H1 (cell line): ENCODE measurements at regions not wholly inside any gene's neighbourhood (a gene's known extent, or its start where the extent isn't known, plus 50 kb on each side); places are given as distances from the start of the nearest gene placed in this dataset.

Experiments
- CTCF ChIA-PET: fragments of 300-600 bp; sonication (Branson Sonifier 250); formaldehyde crosslinking; loops from one replicate; lab custom pipeline; 2021; ENCODE audit not compliant: partially characterized antibody; lab: Charles Lee
- POLR2A ChIA-PET: fragments of 300-600 bp; sonication (Branson Sonifier 250); formaldehyde crosslinking; loops from one replicate; lab custom pipeline; 2021; ENCODE audit warnings: inconsistent platforms; ENCODE audit not compliant: partially characterized antibody; lab: Charles Lee
- DNase-seq, 2 experiments: peaks; one replicate each; pipeline versions ENCODE4 v3.0.0 to v3.0.0-alpha.2; 2010 to 2022; ENCODE audit warnings: low spot score in 2 of 2, low read depth in 1 of 2, mixed read lengths in 1 of 2
- FAIRE-seq: peaks from 2 replicates; lab custom pipeline; 2011; peaks lifted over from hg19 to GRCh38; lab: Jason Lieb, UNC
- H2AFZ ChIP-seq: 2 replicates; pipeline ENCODE4 v1.8.1; 2012; ENCODE audit warnings: low read length, inconsistent platforms
- H2AK5ac ChIP-seq: 2 replicates; pipeline ENCODE4 v1.6.1; 2013; ENCODE audit warnings: low read depth, low read length
- H2BK120ac ChIP-seq: replicated peaks from 2 replicates; pipeline ENCODE3; 2013; ENCODE audit warnings: low read depth, low read length, inconsistent platforms
- H2BK12ac ChIP-seq: 2 replicates; pipeline ENCODE4 v1.6.1; 2013; ENCODE audit warnings: low read depth, low read length
- H2BK15ac ChIP-seq: 2 replicates; pipeline ENCODE4 v1.6.1; 2013; ENCODE audit warnings: low read length
- H2BK20ac ChIP-seq: 2 replicates; pipeline ENCODE4 v1.6.1; 2013; ENCODE audit warnings: low read length
- H2BK5ac ChIP-seq: 2 replicates; pipeline ENCODE4 v1.6.1; 2013; ENCODE audit warnings: low read depth, low read length
- H3K14ac ChIP-seq: 2 replicates; pipeline ENCODE4 v1.6.1; 2013; ENCODE audit warnings: inconsistent platforms; ENCODE audit not compliant: insufficient read length
- H3K18ac ChIP-seq: 2 replicates; pipeline ENCODE4 v1.6.1; 2013; ENCODE audit warnings: low read length; ENCODE audit errors: extremely low read depth
- H3K23ac ChIP-seq: 2 replicates; pipeline ENCODE4 v1.6.1; 2013; ENCODE audit warnings: inconsistent platforms; ENCODE audit not compliant: insufficient read length
- H3K23me2 ChIP-seq: 2 replicates; pipeline ENCODE4 v1.6.1; 2013; ENCODE audit warnings: low read depth, low read length
- H3K27ac ChIP-seq: 2 replicates; pipeline ENCODE4 v1.6.1; 2011; ENCODE audit warnings: low read depth, low read length, inconsistent platforms
- H3K27me3 ChIP-seq, 4 experiments: replicated peaks in 1 of 4; 1 replicate in 1 of 4; 2 replicates in 3 of 4; pipeline versions ENCODE4 v1.6.1 to v1.8.1; 2011 to 2013; ENCODE audit warnings: low read length in 3 of 4, mild to moderate bottlenecking in 3 of 4, inconsistent platforms in 2 of 4, mixed read lengths in 2 of 4, moderate library complexity in 1 of 4; ENCODE audit not compliant: control insufficient read depth in 3 of 4, insufficient read depth in 3 of 4; ENCODE audit errors: extremely low read depth in 1 of 4
- H3K36me3 ChIP-seq, 4 experiments: 2 replicates each; pipeline versions ENCODE4 v1.6.1 to v1.8.1; 2011 to 2013; ENCODE audit warnings: mild to moderate bottlenecking in 4 of 4, low read length in 3 of 4, moderate library complexity in 2 of 4, control low read depth in 1 of 4, inconsistent platforms in 1 of 4; ENCODE audit not compliant: insufficient read depth in 4 of 4, control insufficient read depth in 2 of 4
- H3K4ac ChIP-seq: replicated peaks from 2 replicates; pipeline ENCODE3; 2013; ENCODE audit warnings: low read length, low read depth, mixed read lengths, inconsistent platforms; ENCODE audit not compliant: insufficient read length
- H3K4me1 ChIP-seq, 4 experiments: replicated peaks in 1 of 4; 1 replicate in 1 of 4; 2 replicates in 3 of 4; pipeline versions ENCODE4 v1.6.1 to v1.8.1; 2011 to 2013; ENCODE audit warnings: low read length in 3 of 4, inconsistent platforms in 2 of 4, mixed read lengths in 1 of 4; ENCODE audit not compliant: insufficient read depth in 4 of 4, control insufficient read depth in 3 of 4
- H3K4me2 ChIP-seq, 2 experiments: 2 replicates each; pipeline versions ENCODE4 v1.6.1 to v1.8.1; 2011 to 2013; ENCODE audit warnings: low read depth in 2 of 2, low read length in 2 of 2, control low read depth in 1 of 2, inconsistent platforms in 1 of 2, mild to moderate bottlenecking in 1 of 2; ENCODE audit not compliant: insufficient read depth in 1 of 2
- H3K4me3 ChIP-seq, 4 experiments: fragments of 200-600, 300-600 bp in 1 of 4; sonication (generic), shearing (Covaris generic), sonication (Bioruptor Twin) in 1 of 4; 2 replicates each; pipeline versions ENCODE4 v1.5.1 to v1.8.1; 2011 to 2016; ENCODE audit warnings: low read length in 4 of 4, low read depth in 3 of 4, control low read depth in 2 of 4, inconsistent platforms in 2 of 4, mild to moderate bottlenecking in 2 of 4, mixed read lengths in 1 of 4, moderate library complexity in 1 of 4; ENCODE audit not compliant: insufficient read depth in 2 of 4; ENCODE audit errors: extremely low read depth in 1 of 4
- H3K56ac ChIP-seq: replicated peaks from 2 replicates; pipeline ENCODE3; 2013; ENCODE audit warnings: low read depth, mild to moderate bottlenecking, mixed read lengths, low read length, inconsistent platforms; ENCODE audit not compliant: insufficient read length
- H3K79me1 ChIP-seq: 2 replicates; pipeline ENCODE4 v1.6.1; 2013; ENCODE audit warnings: low read depth, low read length, control low read depth
- H3K79me2 ChIP-seq, 2 experiments: 2 replicates each; pipeline versions ENCODE4 v1.6.1 to v1.8.1; 2012 to 2013; ENCODE audit warnings: low read length in 2 of 2, mild to moderate bottlenecking in 2 of 2, inconsistent platforms in 1 of 2; ENCODE audit not compliant: insufficient read depth in 2 of 2, control insufficient read depth in 1 of 2
- H3K9ac ChIP-seq, 4 experiments: replicated peaks in 1 of 4; 1 replicate in 1 of 4; 2 replicates in 3 of 4; pipeline versions ENCODE4 v1.6.1 to v1.8.1; 2011 to 2013; ENCODE audit warnings: low read depth in 3 of 4, low read length in 3 of 4, control low read depth in 2 of 4, mild to moderate bottlenecking in 2 of 4, moderate library complexity in 2 of 4, inconsistent platforms in 1 of 4; ENCODE audit errors: extremely low read depth in 1 of 4
- H3K9me3 ChIP-seq, 2 experiments: 2 replicates each; pipeline versions ENCODE4 v1.6.1 to v1.8.1; 2012 to 2013; ENCODE audit warnings: mild to moderate bottlenecking in 2 of 2, moderate library complexity in 2 of 2, control low read depth in 1 of 2, inconsistent platforms in 1 of 2, low read depth in 1 of 2, low read length in 1 of 2, mixed read lengths in 1 of 2; ENCODE audit not compliant: insufficient read depth in 2 of 2
- H4K20me1 ChIP-seq, 2 experiments: replicated peaks in 1 of 2; 2 replicates each; pipeline versions ENCODE3 to v1.8.1; 2011 to 2013; ENCODE audit warnings: inconsistent platforms in 2 of 2, low read length in 2 of 2, mild to moderate bottlenecking in 1 of 2; ENCODE audit not compliant: insufficient read depth in 2 of 2, control insufficient read depth in 1 of 2
- H4K5ac ChIP-seq: 2 replicates; pipeline ENCODE4 v1.6.1; 2013; ENCODE audit warnings: low read length, low read depth, mixed read lengths, inconsistent platforms; ENCODE audit not compliant: insufficient read length
- H4K8ac ChIP-seq: 2 replicates; pipeline ENCODE4 v1.8.0; 2013; ENCODE audit warnings: mild to moderate bottlenecking, moderate library complexity, low read length, inconsistent platforms; ENCODE audit not compliant: insufficient read depth; ENCODE audit errors: extremely low read depth
- H4K91ac ChIP-seq: replicated peaks from 2 replicates; pipeline ENCODE3; 2013; ENCODE audit warnings: low read length, mixed read lengths, inconsistent platforms; ENCODE audit not compliant: insufficient read length
- BACH1 ChIP-seq: IDR thresholded peaks from 2 replicates; pipeline ENCODE4 v1.6.1; 2012; ENCODE audit warnings: low read length, improper control_type of control experiment
- BCL11A ChIP-seq, 2 experiments: IDR thresholded peaks; one replicate each; pipeline ENCODE4 v1.6.1; 2011; ENCODE audit warnings: low read depth in 2 of 2, low read length in 2 of 2, mild to moderate bottlenecking in 2 of 2
- CBX5 ChIP-seq: fragments of 300-800, 300-1000 bp; sonication (generic); IDR thresholded peaks from 2 replicates; pipeline ENCODE4 v1.7.1; 2016; ENCODE audit warnings: antibody characterized with exemption, low read length, low read depth
- CEBPB ChIP-seq: IDR thresholded peaks from 2 replicates; pipeline ENCODE4 v1.6.1; 2012; ENCODE audit warnings: low read depth, low read length
- EP300 ChIP-seq, 2 experiments: IDR thresholded peaks; 1 replicate in 1 of 2; 2 replicates in 1 of 2; pipeline ENCODE4 v1.6.1; 2011 to 2012; ENCODE audit warnings: low read depth in 2 of 2, low read length in 2 of 2, mild to moderate bottlenecking in 2 of 2, borderline replicate concordance in 1 of 2, inconsistent platforms in 1 of 2, moderate library complexity in 1 of 2
- JUND ChIP-seq: IDR thresholded peaks from 2 replicates; pipeline ENCODE4 v1.6.1; 2011; ENCODE audit warnings: mild to moderate bottlenecking, improper control_type of control experiment, low read length
- MAFK ChIP-seq: IDR thresholded peaks from 2 replicates; pipeline ENCODE4 v1.6.1; 2012; ENCODE audit warnings: low read depth, mild to moderate bottlenecking, improper control_type of control experiment, low read length
- MAX ChIP-seq: IDR thresholded peaks from 2 replicates; pipeline ENCODE4 v1.6.1; 2012; ENCODE audit warnings: inconsistent platforms
- NANOG ChIP-seq: IDR thresholded peaks from 2 replicates; pipeline ENCODE4 v1.6.1; 2011; ENCODE audit warnings: low read length, low read depth, mild to moderate bottlenecking, inconsistent platforms; ENCODE audit not compliant: insufficient read depth, poor library complexity, severe bottlenecking
- RFX5 ChIP-seq: IDR thresholded peaks from 2 replicates; pipeline ENCODE4 v1.6.1; 2011; ENCODE audit warnings: low read depth, low read length, improper control_type of control experiment, borderline replicate concordance
- RXRA ChIP-seq: IDR thresholded peaks from 2 replicates; pipeline ENCODE4 v1.6.1; 2011; ENCODE audit warnings: low read depth, mild to moderate bottlenecking, low read length, moderate library complexity; ENCODE audit not compliant: insufficient read depth
- SAP30 ChIP-seq: fragments of 300-600 bp; sonication (generic); IDR thresholded peaks from 2 replicates; pipeline ENCODE4 v1.7.1; 2012; ENCODE audit warnings: low read length, moderate library complexity, mild to moderate bottlenecking, inconsistent platforms; ENCODE audit not compliant: insufficient read depth, insufficient replicate concordance
- SRF ChIP-seq: IDR thresholded peaks from 2 replicates; pipeline ENCODE4 v1.6.1; 2011; ENCODE audit warnings: mild to moderate bottlenecking, low read depth, low read length, moderate library complexity
- TBP ChIP-seq: IDR thresholded peaks from 2 replicates; pipeline ENCODE4 v1.6.1; 2011; ENCODE audit warnings: low read depth, low read length, improper control_type of control experiment
- YY1 ChIP-seq: IDR thresholded peaks from 2 replicates; pipeline ENCODE4 v1.6.1; 2011; ENCODE audit warnings: low read depth, mild to moderate bottlenecking, low read length
- WGBS, 2 experiments: shearing (Covaris generic) in 1 of 2; methylation state at CpG; one replicate each; pipeline versions ENCODE4 v1.1.6 to v1.1.7; 2013 to 2015; ENCODE audit warnings: low lambda C conversion rate in 2 of 2, mixed read lengths in 2 of 2, inconsistent platforms in 1 of 2, low coverage in 1 of 2, missing lambda C conversion rate in 1 of 2; ENCODE audit not compliant: insufficient replicate concordance in 2 of 2, insufficient coverage in 1 of 2, insufficient read length in 1 of 2; ENCODE audit errors: extremely low coverage in 1 of 2, missing lambda C conversion rate in 1 of 2; 5-methylcytosine and 5-hydroxymethylcytosine counted together

GRCh38 chr14:49008363-49008762, 577.8 kb downstream of the RPS29 start:
- no peak overlapping the region for H3K4me3 ChIP-seq
- H2BK5ac ChIP-seq: no peak overlapping the region
- ChIA-PET CTCF (no interaction called here), POLR2A (no interaction called here)
- peaks cover 0 to 3% (median 0%) of the 10 kb centered on the region in 4 experiments; a peak in 2 of 7 replicates for H3K4me1 ChIP-seq
- H3K9me3 ChIP-seq: no peaks in the 10 kb centered on the region
- no peak overlapping the region for H3K27ac ChIP-seq
- H2AFZ ChIP-seq: no peak overlapping the region
- 97% methylated on average over 3 of the region's 3 CpGs; no CpG with 5 or more reads in 1 of the 2 experiments for WGBS, 2 experiments
- H4K5ac ChIP-seq: no peak overlapping the region
- no peak overlapping the region for H2BK120ac ChIP-seq
- no peak overlapping the region for H3K56ac ChIP-seq
- H3K36me3 ChIP-seq: no peaks in the 10 kb centered on the region
- H4K20me1 ChIP-seq: no peaks in the 10 kb centered on the region
- H3K4ac ChIP-seq: no peak overlapping the region
- no peak overlapping the region; a peak in 1 of 7 replicates for H3K9ac ChIP-seq
- H3K79me1 ChIP-seq: no peaks in the 10 kb centered on the region
- H3K4me2 ChIP-seq: no peak overlapping the region
- H2AK5ac ChIP-seq: no peak overlapping the region
- no peak overlapping the region for H3K18ac ChIP-seq
- DNase-seq: no peak
- no peak overlapping the region for H2BK15ac ChIP-seq
- H3K14ac ChIP-seq: no peak overlapping the region
- H3K27me3 ChIP-seq: peaks cover 0 to 1% (median 0%) of the 10 kb centered on the region in 4 experiments; a peak in 1 of 7 replicates
- no peak overlapping the region for H3K23ac ChIP-seq
- H4K8ac ChIP-seq: no peak overlapping the region
- FAIRE-seq: no peak
- no peak overlapping the region for H4K91ac ChIP-seq
- H3K79me2 ChIP-seq: no peaks in the 10 kb centered on the region
- H2BK20ac ChIP-seq: no peak overlapping the region
- no peaks in the 10 kb centered on the region for H3K23me2 ChIP-seq
- no peak overlapping the region for H2BK12ac ChIP-seq
- TF ChIP-seq RFX5 (no peak), TBP (no peak), EP300 (IDR thresholded peaks at IDR 0.05; ENCODE audit: borderline replicate concordance in 1 of 2, low read depth in 2 of 2, low read length in 2 of 2) (no peak), RXRA (no peak), SAP30 (no peak), JUND (no peak), NANOG (no peak), YY1 (no peak), BACH1 (no peak), MAFK (no peak), BCL11A (IDR thresholded peaks at IDR 0.05; ENCODE audit: low read depth in 2 of 2, low read length in 2 of 2) (no peak), CEBPB (no peak), MAX (no peak), CBX5 (no peak), SRF (no peak)
